Tibial nerve (tissue), 4 donors: ENCODE measurements at regions not wholly inside any gene's neighbourhood (a gene's known extent, or its start where the extent isn't known, plus 50 kb on each side); places are given as distances from the start of the nearest gene placed in this dataset.

Experiments
- DNase-seq, 2 donors: peaks; one replicate each; pipeline ENCODE4 v3.0.0-alpha.2; 2019; ENCODE audit warnings: low spot score in 2 of 2
- H3K27ac ChIP-seq, 4 donors: fragments of 200-600 bp; sonication (generic) in 3 of 4; one replicate each; pipeline ENCODE4 v1.5.1; 2017 to 2019; ENCODE audit warnings: mild to moderate bottlenecking in 1 of 4
- H3K27me3 ChIP-seq, 2 donors: fragments of 200-600 bp; sonication (generic) in 1 of 2; one replicate each; pipeline versions ENCODE4 v1.5.1 to v1.6.0; 2017 to 2019
- H3K36me3 ChIP-seq, 3 donors: fragments of 200-600 bp; sonication (generic); one replicate each; pipeline ENCODE4 v1.5.1; 2018 to 2019
- H3K4me1 ChIP-seq, 4 donors: fragments of 200-600 bp; sonication (generic) in 3 of 4; one replicate each; pipeline ENCODE4 v1.5.1; 2017 to 2019
- H3K4me3 ChIP-seq, 4 donors: fragments of 200-600 bp; sonication (generic) in 3 of 4; one replicate each; pipeline ENCODE4 v1.5.1; 2017 to 2019; ENCODE audit warnings: mild to moderate bottlenecking in 1 of 4, moderate library complexity in 1 of 4
- H3K9me3 ChIP-seq, 4 donors: fragments of 200-600 bp; sonication (generic) in 3 of 4; one replicate each; pipeline ENCODE4 v1.5.1; 2017 to 2019
- CTCF ChIP-seq, 5 experiments: fragments of 200-600 bp in 3 of 5; fragments of 450-650 bp in 2 of 5; sonication (generic) in 3 of 5; IDR thresholded peaks; one replicate each; pipeline ENCODE4 v1.5.1; 2016 to 2019; ENCODE audit warnings: antibody characterized with exemption in 5 of 5, mild to moderate bottlenecking in 3 of 5, moderate library complexity in 2 of 5
- EP300 ChIP-seq, 2 donors: sonication (generic); formaldehyde crosslinking; IDR thresholded peaks; one replicate each; pipeline ENCODE4 v1.6.1; 2017; ENCODE audit warnings: antibody characterized with exemption in 2 of 2, mild to moderate bottlenecking in 1 of 2
- POLR2A ChIP-seq, 2 donors: fragments of 450-650 bp; IDR thresholded peaks; one replicate each; pipeline ENCODE4 v1.6.1; 2017; ENCODE audit warnings: antibody characterized with exemption in 2 of 2, mild to moderate bottlenecking in 2 of 2, moderate library complexity in 2 of 2
- WGBS, 2 donors: methylation state at CpG; one replicate each; pipeline ENCODE4 v1.1.5; 2018; 5-methylcytosine and 5-hydroxymethylcytosine counted together

- Histone ChIP-seq H3K36me3 (no peaks in the 10 kb centered on the region), H3K4me3 (no peak overlapping the region), H3K4me1 (no peaks in the 10 kb centered on the region), H3K27me3 (no peaks in the 10 kb centered on the region), H3K9me3 (no peaks in the 10 kb centered on the region), H3K27ac (no peak overlapping the region)
- TF ChIP-seq EP300 (IDR thresholded peaks at IDR 0.05), result no peak
- no peak for TF ChIP-seq CTCF (IDR thresholded peaks at IDR 0.05)
- TF ChIP-seq POLR2A (IDR thresholded peaks at IDR 0.05), result no peak
- DNase-seq, result no peak
- 61 to 70% methylated on average over 1 of the region's 1 CpG for WGBS, 2 donors
Measured at GRCh38 chr2:83787189-83787588, 671.9 kb downstream of the SUCLG1 start.

GRCh38 chr2:83786140-83786539 is 672.9 kb downstream of the SUCLG1 start:
- Histone ChIP-seq H3K4me3 (no peak overlapping the region), H3K9me3 (no peaks in the 10 kb centered on the region), H3K27me3 (no peaks in the 10 kb centered on the region), H3K27ac (no peak overlapping the region), H3K4me1 (no peaks in the 10 kb centered on the region), H3K36me3 (no peaks in the 10 kb centered on the region)
- no peak for DNase-seq
- 68 to 75% methylated on average over 4 of the region's 4 CpGs for WGBS, 2 donors
- TF ChIP-seq POLR2A (IDR thresholded peaks at IDR 0.05), result no peak
- TF ChIP-seq CTCF (IDR thresholded peaks at IDR 0.05), result no peak
- TF ChIP-seq EP300 (IDR thresholded peaks at IDR 0.05), result no peak

- no peaks in the 10 kb centered on the region for H3K27me3 ChIP-seq
- H3K9me3 ChIP-seq, result no peaks in the 10 kb centered on the region
- H3K27ac ChIP-seq, result no peak overlapping the region
- H3K36me3 ChIP-seq, result no peaks in the 10 kb centered on the region
- no peaks in the 10 kb centered on the region for H3K4me1 ChIP-seq
- H3K4me3 ChIP-seq, result no peak overlapping the region
- TF ChIP-seq EP300 (IDR thresholded peaks at IDR 0.05), result no peak
- no peak for TF ChIP-seq CTCF (IDR thresholded peaks at IDR 0.05)
- no peak for TF ChIP-seq POLR2A (IDR thresholded peaks at IDR 0.05)
- 27 to 32% methylated on average over 1 of the region's 1 CpG for WGBS, 2 donors
- no peak for DNase-seq
Measured at GRCh38 chr2:83784947-83785346, 674.1 kb downstream of the SUCLG1 start.

- Histone ChIP-seq H3K27me3 (no peaks in the 10 kb centered on the region), H3K36me3 (no peaks in the 10 kb centered on the region), H3K27ac (no peak overlapping the region), H3K4me3 (no peak overlapping the region), H3K4me1 (no peaks in the 10 kb centered on the region), H3K9me3 (no peaks in the 10 kb centered on the region)
- no peak for TF ChIP-seq POLR2A (IDR thresholded peaks at IDR 0.05)
- no peak for TF ChIP-seq EP300 (IDR thresholded peaks at IDR 0.05)
- TF ChIP-seq CTCF (IDR thresholded peaks at IDR 0.05), result no peak
- WGBS, 2 donors, result 94 to 95% methylated on average over 2 of the region's 2 CpGs
- DNase-seq, result no peak
Measured at GRCh38 chr2:83784315-83784714, 674.8 kb downstream of the SUCLG1 start.

- no peak overlapping the region for H3K4me3 ChIP-seq
- H3K4me1 ChIP-seq, result no peaks in the 10 kb centered on the region
- no peaks in the 10 kb centered on the region for H3K9me3 ChIP-seq
- H3K27ac ChIP-seq, result no peak overlapping the region
- H3K36me3 ChIP-seq, result no peaks in the 10 kb centered on the region
- 58 to 74% methylated on average over 4 of the region's 4 CpGs for WGBS, 2 donors
- TF ChIP-seq CTCF (IDR thresholded peaks at IDR 0.05), result no peak
- no peak for TF ChIP-seq EP300 (IDR thresholded peaks at IDR 0.05)
- DNase-seq, result no peak
- no peaks in the 10 kb centered on the region for H3K27me3 ChIP-seq
Measured at GRCh38 chr2:83782122-83782521, 677.0 kb downstream of the SUCLG1 start.
